Right lung (tissue), 2 donors: ENCODE measurements at regions not wholly inside any gene's neighbourhood (a gene's known extent, or its start where the extent isn't known, plus 50 kb on each side); places are given as distances from the start of the nearest gene placed in this dataset.
A peak's percentile ranks its signal among the peaks of the same experiment; 100 is the strongest.
"Not testable (repeated sequence)": the region's sequence is repeated elsewhere in the genome, so short reads cannot be mapped to it uniquely, and the experiment has no call there.

Experiments used
- DNase-seq, 2 donors: peaks; one replicate each; pipeline ENCODE4 v3.0.0-alpha.2; 2013

DNA sequence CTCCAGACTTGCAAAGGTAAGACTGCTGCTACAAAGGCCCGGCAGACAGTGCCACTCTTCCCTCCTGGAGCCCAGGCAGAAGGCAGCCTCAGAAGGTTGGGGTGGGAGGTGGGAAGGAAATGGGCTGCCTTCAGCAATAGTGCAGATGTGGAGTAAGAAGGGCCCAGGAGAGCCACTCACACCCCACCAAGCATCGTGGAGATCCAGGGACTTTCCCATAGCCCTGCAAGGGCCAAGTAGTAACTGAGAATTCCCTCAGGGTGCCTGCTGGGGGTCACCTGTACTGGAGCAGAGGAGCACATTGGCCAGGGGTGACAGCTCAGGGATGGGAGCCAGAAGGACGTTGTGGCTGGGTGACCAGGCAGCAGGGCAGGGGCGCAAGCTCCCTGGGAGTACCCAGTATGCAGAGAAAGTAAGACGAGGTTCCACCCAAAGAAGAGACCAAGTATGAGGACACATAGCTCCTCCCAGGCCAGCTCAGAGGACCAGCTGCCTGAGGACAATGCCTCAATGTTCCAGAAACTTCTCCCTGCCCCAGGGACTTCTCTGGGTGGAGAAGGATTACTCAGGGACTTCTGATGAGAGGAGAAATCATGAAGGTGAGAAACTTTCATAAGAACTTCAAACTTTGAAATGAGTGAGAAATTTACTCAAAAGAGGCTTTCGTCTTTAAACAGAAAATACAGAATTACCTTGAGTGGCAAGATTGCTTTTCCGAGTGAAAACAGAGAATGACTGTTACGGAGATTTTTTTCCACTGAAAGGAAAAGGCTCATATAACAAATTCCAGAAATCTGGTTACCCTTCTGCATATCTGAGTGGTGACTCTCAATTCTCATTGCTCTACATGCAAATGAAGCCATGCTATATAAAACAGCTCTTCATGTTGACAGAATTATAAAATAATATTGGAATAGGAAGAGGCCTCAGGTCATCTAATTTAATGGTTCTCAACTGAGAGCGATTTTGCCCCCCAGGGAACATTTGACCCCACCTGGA lies 87.9 kb upstream of the TRIO start:
- DNase-seq: no peak

DNA sequence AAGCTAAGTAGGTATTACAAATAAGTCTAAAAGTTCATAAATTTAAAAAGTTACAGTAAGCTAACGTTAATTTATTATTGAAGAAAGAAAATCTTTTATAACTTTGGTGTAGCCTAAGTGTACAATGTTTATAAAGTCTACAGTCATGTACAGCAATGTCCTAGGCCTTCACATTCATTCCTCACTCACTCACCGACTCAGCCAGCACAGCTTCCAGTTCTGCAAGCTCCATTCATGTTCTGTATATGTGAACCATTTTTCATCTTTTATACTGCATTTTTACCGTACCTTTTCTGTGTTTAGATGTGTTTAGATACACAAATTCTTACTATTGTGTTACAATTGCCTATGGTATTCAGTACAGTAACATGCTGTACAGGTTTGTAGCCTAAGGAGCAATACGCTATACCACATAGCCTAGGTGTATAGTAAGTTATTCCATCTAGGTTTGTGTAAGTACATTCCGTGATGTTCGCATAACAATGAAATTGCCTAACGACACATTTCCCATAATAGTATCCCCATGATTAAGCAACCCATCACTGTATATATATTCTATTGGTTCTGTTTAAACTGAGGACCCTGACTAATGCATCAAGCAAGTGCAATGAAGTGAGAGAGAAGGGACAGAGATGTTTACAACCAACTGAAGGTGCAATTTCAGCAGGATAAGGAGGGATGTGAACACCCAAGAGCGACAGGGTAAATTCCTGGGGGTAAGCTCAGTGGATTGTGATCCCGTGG lies 88.9 kb upstream of the TRIO start:
- DNase-seq: no peak

DNA sequence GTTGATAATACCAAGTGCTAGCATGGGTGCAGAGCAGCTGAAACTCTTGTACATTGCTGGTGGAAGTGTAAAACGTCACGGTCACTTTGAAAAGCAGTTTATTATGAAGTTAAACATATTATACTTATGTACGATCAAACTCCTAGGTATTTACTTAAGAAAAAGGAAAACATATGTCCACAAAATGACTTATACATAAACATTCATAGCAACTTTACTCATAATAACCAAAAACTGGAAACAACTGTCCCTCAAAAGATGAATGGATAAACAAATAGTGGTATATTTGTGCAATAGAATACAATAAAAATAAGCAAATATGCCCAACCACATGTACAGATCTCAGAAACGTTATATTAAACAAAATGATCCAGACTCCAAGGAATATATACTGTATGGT lies 92.3 kb upstream of the TRIO start:
- DNase-seq: no peak

DNA sequence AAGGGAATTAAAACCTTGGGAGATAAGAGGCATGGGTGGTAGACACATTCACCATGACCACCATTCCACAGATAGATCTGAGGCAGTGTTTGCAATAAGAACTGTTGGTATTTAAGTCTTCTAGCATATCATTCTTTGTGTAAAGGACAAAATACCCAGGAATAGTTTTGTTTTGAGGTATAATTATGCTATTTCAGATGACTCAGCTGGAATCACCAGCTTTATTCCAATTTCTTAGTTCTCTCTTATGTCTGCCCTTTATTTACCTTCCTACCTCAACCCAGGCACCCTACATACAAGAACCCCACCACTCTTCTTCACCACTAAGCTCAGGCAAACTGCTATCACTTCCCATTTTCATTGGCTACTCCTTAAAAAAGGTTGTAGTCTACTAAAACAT lies 94.7 kb upstream of the TRIO start:
- no peak for DNase-seq

DNA sequence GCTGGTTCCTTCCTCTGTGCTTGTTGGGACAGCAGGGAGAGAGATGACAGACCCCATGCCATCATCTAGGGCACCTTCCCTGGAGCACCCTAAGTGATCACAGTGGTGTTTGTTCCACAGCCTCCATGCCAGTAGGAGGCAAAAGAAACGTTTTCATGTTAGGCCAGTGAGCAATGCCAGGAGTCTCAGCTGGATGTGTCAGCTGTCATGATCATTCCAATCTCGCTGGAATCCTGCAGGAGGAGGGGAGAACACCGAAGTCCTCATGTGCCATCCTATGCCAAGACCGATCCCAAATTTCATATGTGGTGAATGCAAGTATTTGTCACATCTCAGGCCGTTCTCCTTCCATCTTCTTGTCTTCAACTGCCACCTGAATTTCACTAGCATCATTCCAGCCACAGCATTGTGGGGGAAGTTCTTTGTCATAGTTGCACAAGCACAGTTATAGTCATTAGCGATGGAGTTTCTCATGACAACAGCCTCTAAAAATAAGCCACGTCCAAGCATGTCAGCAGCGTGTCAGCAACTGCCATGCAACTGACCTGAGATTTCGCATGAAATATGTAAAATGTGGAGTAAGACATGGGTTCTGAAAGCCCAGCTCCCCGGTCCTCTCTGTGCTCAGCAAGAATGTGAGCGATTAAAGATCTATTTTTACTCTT lies 97.2 kb upstream of the DNAH5 start:
- DNase-seq: no peak

DNA sequence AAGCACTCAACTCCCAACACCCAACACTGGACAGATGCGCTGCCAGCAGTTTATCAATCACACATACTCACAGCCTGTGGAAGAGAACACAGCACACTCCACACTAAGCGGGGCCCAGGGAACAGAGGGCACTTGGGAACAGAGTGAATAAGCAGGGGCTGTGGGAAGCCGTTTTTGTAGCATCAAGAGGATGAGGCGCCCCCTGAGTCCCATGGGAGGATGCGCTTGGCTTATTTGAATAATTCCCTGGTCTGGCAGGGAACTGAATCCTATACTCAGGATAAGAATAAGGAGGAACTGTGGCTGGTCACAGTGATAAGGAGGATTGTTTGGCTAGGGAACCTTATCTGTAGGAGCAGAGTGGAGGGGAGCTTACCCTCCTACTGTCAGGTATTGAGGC lies 96.1 kb upstream of the DNAH5 start:
- DNase-seq: no peak

DNA sequence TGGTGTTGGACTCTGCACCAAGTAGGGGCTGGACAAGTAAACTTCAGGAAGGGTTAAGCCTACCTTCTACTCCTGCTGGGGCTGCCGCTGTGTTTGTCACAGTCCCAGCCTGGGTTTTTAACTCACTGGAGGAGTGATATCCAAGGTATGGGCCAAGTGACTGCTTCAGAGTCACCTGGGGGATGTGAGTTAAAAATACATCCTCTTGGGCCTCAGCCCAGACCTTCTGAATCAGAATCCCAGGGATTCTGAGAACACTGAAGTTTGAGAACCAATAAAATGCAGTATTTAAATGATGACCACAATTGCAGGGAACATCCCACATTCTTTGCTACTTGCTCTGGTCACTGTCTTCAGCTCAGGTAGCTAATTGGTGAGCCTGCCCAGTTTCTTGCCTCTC lies 95.1 kb upstream of the DNAH5 start:
- DNase-seq: no peak

DNA sequence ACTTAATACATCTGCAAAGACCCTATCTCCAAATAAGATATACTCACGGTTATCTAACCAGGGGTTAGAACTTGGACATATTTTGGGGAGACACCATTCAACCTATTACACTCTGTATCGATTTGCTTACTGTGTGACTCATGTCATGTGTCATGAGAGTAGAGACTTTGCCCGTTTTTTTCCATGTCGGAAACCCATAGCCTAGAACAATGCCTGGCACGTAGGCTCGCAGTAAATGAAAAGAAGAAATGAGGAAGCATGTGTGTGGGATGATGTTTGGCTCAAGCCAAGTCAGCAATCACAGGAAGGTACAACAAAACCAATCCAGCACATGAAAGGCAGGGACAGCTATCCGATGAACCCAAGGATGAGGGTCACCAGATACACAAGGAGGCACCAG lies 94.6 kb upstream of the DNAH5 start:
- DNase-seq: no peak

DNA sequence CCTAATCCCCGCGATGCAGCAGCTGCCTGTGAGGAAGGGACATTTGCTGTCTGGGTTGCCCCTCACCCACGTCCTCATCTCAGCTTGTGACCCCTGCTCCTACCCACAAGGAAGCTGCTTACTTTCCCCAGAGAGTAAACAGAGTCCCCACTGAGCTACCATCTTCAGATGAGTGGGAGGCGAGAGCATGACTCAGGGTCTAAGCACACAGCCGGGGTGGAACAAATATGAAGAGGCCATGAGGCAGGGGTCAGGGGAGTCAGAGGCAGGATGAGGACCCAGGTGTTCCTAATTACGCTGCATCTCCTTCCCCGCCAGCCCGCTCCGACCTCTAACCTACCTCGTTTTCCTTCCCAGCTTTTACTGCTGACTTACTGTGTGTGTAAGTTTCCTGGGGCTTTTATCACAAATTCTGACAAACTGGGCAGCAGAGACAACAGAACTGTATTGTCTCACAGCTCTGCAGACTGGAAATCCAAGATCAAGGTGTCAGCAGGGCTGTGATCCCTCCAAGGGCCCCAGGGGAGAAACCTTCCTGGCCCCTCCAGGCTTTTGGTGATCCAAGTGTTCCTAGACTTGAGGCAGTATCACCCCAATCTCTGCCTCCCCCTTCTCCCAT lies 94.0 kb upstream of the DNAH5 start:
- no peak for DNase-seq

DNA sequence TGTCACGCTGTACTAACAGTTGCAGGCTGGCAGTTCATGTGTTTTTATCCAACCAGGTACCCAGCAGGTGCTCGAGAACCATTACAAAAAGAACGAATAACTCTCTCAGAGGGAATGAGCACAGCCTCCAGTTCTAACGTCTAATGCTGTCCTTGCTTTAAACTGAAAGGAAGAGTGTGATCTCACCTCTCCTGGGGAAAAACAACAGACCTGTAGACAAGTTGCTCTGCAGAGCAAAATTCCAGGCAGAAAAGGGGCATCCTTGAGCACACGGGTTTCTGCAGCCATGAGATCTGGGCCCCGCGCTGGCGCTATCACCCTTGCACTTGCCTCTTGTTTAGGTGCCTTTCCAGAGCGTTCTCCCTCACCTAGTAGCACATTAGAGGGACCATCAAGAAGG lies 92.5 kb upstream of the DNAH5 start:
- no peak for DNase-seq

DNA sequence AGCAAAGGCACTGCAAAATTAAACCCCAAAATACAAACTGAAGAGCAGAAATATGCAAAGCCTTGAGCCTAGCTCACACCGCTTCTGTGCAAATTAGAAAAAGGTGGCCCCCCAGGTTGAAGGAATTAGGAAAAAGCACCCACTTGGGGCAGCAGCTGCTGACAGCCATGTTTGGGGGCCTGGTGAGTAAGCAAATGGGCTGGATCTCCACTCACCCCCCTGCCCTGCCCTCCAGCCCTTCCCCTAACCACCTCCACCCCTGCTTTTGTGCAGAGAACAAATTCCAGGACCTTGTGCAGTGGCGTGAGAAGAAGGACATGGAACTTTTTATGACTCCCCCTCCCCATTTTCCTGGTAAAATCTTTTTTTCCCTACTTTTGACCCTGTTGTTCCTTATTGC lies 92.0 kb upstream of the DNAH5 start:
- DNase-seq: no peak

DNA sequence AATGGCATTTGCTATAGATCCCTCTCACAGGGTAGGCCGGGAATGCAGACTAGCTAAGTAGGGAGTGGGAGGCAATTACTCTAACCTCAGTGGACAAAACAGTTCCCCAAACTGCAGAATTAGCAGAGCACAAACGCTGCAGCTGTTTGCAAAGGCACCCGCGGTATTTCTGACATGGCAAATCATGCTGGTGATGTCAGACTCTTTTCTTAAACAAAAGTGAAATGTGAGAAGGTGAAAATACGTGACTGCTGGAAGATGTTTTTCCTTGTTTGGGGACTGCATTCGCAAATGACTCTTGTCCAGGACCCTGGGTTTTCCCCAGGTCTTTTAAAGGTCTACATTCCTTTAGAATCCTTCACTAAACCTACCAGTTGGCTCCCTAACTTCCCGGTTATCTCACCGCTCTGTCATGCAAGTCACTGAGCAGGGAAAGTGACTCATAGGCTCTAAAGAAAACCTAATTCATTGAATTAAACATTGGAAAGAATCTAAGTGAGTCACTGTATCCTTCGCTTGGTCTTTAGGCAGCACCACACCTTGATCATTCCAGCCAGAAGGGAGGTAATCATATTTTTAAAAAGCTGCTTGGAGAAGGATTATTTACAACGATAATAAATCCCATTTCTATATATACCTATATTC lies 91.5 kb upstream of the DNAH5 start:
- DNase-seq: peak; percentile 27 to 40

DNA sequence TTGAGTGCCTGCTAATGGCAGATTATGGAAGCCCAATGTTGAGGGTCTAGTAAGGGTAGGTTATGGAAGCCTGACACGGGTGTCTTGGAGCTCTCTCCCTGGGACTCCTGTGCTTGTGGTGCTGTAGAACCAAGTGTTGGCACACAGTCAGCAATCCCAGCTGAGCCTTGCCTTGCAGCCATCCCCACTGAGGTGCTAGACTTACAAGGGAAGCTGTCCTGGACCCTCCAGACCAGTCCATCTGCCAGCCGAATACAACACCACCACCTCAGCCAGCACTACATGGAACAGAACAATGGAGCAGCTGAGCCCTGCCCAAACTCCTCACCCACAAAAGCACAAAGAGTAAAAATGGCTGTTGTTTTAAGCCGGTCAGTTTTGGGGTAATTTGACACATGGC lies 90.5 kb upstream of the DNAH5 start:
- DNase-seq: no peak

DNA sequence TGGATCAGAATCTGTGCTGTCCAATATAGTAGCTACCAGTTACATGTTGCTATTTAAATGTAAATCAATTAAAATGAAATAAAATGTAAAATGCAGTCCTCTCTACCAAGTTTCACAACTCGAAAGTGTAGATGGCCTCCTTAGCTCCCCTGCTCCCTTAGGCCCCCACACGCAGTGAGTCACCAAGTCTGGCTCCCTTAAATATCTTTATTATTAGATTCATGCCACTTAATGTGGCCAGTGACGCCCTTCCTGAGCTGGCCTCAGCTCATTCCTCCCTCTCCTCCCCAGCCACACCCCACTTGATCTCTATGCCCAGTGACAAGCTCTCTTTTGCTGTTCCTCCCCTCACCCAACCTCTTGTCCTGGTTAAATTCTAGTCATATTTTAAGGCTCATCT lies 88.4 kb upstream of the DNAH5 start:
- no peak for DNase-seq

DNA sequence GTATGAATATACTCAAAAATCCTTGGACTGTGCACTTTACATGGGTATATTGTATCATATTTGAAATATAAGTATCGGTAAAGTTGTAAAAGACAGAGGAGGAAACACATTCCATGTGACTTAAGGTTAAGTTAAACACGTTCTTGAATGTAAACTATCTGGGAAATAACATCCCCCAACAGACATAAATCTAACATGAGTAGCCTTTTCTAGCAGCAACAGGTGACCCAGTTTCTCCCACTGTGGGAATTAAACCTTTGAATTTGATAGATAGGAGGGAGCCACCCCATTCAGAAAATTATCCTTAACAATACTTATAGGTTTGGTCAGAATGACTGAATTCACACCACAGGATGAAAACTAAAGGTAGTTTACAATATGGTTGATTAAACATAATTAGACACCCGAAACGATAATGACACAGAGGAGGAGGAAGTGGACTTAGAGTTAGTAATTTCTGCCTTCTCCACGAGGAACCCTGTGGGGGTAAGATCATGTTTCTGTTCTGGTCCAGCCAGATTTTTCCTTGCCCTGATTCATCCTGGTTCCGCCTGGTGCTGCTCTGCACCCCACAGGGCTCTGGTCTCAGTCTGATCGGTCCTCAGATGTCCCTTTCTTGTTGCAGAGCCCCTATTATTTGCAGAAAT lies 84.6 kb upstream of the DNAH5 start:
- DNase-seq: no peak

DNA sequence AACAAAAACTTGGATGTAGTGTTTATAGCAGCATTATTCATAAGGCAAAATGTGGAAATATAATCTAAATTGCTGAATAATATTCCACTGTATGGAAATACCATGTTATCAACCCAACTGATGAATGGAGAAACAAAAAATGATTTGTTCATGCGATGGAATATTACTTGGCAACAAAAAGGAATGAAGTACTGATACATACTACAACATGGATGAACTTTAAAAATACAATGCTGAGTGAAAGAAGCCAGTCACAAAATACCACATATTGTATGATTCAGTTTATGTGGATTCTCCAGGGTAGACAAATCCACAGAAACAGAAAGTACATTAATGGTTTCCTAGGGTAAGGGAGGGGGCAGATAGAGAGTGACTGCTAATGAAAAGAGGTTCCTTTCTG lies 83.7 kb upstream of the DNAH5 start:
- no peak for DNase-seq

DNA sequence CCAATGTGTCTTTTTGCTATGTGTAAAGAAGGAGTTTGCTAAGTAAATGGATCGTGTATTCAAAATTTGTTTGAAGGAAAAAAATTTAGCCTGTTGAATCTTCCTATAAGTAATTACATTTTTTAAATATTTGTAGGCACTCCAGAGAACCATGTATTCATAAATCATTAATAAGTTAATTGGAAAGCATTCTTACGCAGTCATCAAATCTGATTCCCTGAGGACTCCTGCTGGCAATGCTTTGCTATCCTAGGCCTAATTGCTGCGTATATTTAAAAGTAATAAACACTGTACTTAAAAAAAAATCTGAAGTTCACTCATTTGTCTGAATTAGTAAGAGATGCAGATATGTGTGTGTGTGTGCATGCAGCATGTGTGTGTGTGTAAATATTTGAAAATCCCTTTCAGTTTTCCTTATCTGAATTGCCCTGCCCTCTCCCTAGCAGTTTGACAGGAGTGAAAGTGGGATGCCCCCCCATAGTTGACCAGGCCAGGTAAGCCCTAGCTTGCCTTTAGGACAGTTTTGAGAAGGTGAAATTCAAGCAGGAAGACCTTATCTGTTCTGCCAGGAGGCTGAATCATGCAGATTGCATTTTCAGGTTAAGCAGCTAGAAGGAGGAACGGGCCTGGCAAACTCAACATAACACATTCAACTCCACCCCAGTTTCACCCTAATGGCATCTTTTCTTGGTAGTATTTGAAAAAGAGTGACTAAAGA lies 81.2 kb upstream of the DNAH5 start:
- no peak for DNase-seq

DNA sequence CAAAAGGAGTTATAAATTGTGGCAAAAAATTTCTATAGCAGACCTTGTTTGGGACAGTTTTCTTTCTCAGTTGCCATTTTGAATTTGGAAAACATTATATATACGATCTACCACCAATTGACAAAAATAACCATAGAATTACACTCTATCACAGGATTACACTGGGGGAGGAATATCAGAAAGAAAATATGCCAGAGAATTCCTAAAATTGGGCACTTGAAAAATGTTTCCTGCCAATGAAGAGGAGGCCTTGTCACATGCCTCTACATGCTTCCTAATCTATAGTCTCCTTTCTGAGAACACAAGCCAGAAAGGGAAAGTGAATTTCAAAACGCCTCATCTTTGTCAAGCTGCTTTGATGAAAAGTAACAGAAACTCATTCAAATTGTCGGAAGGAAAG lies 78.5 kb upstream of the DNAH5 start:
- DNase-seq: no peak

DNA sequence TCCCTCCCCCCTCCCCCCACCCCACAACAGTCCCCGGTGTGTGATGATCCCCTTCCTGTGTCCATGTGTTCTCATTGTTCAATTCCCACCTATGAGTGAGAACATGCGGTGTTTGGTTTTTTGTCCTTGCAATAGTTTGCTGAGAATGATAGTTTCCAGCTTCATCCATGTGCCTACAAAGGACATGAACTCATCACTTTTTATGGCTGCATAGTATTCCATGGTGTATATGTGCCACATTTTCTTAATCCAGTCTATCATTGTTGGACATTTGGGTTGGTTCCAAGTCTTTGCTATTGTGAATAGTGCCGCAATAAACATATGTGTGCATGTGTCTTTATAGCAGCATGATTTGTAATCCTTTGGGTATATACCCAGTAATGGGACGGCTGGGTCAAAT lies 76.5 kb upstream of the DNAH5 start:
- not testable (repeated sequence) for DNase-seq

DNA sequence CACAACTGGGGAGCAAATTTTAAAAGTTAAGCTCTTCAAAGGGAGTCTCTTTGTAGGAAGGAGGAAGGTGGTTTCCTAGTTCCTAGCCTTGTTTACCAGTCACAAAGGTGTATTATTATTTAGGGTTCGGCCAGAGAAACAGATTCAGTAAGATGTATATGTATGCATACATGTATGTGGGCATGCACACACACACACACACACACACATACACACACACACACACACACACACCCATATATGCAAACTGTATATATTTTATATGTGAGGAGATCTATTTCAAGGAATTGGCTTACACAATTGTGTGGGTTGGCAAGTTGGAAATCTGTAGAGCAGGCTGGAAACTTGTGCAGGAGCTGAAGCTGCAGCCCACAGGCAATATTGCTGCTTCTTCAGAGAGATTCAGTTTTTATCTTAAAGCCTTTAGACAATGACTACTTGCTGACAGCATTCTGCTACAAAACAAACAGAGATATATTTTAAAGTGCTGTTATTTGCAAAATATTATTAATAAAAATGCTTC lies 75.3 kb upstream of the DNAH5 start:
- no peak for DNase-seq
